Peyer's patch (tissue), 4 donors: ENCODE measurements at regions not wholly inside any gene's neighbourhood (a gene's known extent, or its start where the extent isn't known, plus 50 kb on each side); places are given as distances from the start of the nearest gene placed in this dataset.

Experiments
- DNase-seq, 3 donors: peaks; one replicate each; pipeline ENCODE4 v3.0.0-alpha.2; 2017 to 2019
- H3K27ac ChIP-seq, 4 donors: fragments of 200-600 bp; sonication (generic); one replicate each; pipeline ENCODE4 v1.5.1; 2016 to 2019
- H3K27me3 ChIP-seq, 2 donors: fragments of 200-600 bp; sonication (generic); one replicate each; pipeline ENCODE4 v1.5.1; 2019
- H3K36me3 ChIP-seq, 3 donors: fragments of 200-600 bp; sonication (generic); one replicate each; pipeline ENCODE4 v1.5.1; 2016 to 2019
- H3K4me1 ChIP-seq, 4 donors: fragments of 200-600 bp; sonication (generic); one replicate each; pipeline ENCODE4 v1.5.1; 2016 to 2019
- H3K4me3 ChIP-seq, 4 donors: fragments of 200-600 bp; sonication (generic); 1 replicate in 3 of 4; 2 replicates in 1 of 4; pipeline ENCODE4 v1.5.1; 2016 to 2019; ENCODE audit warnings: mild to moderate bottlenecking in 1 of 4
- H3K9me3 ChIP-seq, 4 donors: fragments of 200-600 bp; sonication (generic); one replicate each; pipeline ENCODE4 v1.5.1; 2016 to 2019; ENCODE audit warnings: mild to moderate bottlenecking in 1 of 4
- POLR2A ChIP-seq, 2 donors: fragments of 450-650 bp; IDR thresholded peaks; one replicate each; pipeline ENCODE4 v1.5.1; 2017; ENCODE audit warnings: antibody characterized with exemption in 2 of 2, mild to moderate bottlenecking in 2 of 2, moderate library complexity in 2 of 2
- TF ChIP-seq, protein P1 (sequence below), 6 experiments: fragments of 450-650 bp in 4 of 6; fragments of 200-600 bp in 2 of 6; sonication (generic) in 1 of 6; IDR thresholded peaks; one replicate each; pipeline ENCODE4 v1.5.1; 2017 to 2019; ENCODE audit warnings: antibody characterized with exemption in 6 of 6, mild to moderate bottlenecking in 3 of 6, moderate library complexity in 1 of 6

DNA sequence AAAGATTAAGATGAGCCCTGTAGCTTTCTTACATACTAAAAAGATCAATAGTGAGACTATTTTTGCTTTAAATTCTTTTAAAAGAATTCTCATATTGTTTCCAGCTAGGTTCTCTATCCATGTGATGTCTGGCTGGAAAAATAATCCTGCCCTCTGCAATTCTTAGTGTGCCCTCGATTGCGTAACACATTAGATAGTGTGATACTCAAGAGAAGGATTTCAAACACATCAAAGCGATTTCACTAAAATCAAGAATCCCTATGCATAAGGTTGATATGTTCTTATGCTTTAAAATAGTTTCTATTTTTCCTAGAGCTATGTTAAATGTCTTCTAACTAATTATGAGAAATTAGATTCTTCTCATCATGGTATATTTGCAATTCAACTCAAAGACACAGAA, 127.3 kb upstream of the PLEKHA5 start:
- H3K9me3 ChIP-seq, result no peaks in the 10 kb centered on the region
- TF ChIP-seq POLR2A (IDR thresholded peaks at IDR 0.05), result no peak
- TF ChIP-seq, protein P1, sequence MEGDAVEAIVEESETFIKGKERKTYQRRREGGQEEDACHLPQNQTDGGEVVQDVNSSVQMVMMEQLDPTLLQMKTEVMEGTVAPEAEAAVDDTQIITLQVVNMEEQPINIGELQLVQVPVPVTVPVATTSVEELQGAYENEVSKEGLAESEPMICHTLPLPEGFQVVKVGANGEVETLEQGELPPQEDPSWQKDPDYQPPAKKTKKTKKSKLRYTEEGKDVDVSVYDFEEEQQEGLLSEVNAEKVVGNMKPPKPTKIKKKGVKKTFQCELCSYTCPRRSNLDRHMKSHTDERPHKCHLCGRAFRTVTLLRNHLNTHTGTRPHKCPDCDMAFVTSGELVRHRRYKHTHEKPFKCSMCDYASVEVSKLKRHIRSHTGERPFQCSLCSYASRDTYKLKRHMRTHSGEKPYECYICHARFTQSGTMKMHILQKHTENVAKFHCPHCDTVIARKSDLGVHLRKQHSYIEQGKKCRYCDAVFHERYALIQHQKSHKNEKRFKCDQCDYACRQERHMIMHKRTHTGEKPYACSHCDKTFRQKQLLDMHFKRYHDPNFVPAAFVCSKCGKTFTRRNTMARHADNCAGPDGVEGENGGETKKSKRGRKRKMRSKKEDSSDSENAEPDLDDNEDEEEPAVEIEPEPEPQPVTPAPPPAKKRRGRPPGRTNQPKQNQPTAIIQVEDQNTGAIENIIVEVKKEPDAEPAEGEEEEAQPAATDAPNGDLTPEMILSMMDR (IDR thresholded peaks at IDR 0.05), result no peak
- H3K27ac ChIP-seq, result no peak overlapping the region
- DNase-seq, result no peak
- no peaks in the 10 kb centered on the region for H3K27me3 ChIP-seq
- no peaks in the 10 kb centered on the region for H3K36me3 ChIP-seq
- H3K4me3 ChIP-seq, result no peak overlapping the region
- H3K4me1 ChIP-seq, result no peaks in the 10 kb centered on the region

DNA sequence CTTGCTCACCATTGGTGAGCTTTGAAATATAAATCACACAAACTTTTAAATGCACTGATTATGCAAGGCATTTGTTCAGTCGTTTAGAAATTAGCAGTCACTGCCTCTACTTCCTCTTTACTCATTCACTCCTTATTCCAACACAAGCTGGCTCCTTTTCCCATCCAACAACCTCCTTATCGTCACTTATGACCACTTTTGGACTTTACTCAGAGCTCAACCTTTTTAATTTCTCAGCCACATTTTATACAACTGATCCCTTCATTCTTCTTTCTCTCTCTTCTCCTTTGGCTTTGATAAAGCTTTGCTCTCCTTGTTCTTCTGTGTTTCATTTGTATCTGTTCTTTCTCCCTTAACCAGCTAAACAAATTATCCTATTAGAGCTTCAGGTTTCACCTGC, 126.4 kb upstream of the PLEKHA5 start:
- H3K4me3 ChIP-seq, result no peak overlapping the region
- DNase-seq, result no peak

DNA sequence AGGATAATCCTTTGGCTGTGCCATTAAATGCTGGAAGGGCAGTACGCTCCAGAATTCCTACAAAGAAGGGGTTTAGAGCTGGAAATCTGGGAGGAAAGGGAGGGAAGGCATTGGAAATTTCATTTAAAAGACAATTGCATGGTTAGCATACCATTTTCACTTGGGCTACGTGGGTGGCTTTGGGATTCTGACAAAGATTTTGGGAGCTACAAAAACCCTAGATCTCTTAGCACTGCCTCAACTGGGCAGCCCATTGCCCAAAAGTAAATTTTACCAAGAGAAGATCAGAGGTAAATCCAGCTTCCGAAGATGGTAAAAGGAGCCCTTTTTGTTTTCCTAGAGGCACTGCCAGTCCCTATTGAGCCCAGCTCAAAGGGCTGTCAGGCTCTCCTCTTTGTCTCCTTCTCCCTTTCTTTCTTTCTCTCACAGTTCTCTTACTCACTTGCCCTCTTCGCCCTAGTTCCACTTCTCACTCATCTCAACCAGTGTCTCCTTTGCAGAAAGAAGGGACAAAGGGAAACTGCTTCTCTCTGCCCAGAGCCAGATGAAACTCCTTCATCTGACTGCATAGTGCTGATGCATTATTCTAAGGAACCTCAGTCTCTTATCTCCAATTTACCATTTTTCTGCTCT, 125.4 kb upstream of the PLEKHA5 start:
- Histone ChIP-seq H3K27ac (no peak overlapping the region), H3K36me3 (no peaks in the 10 kb centered on the region), H3K4me1 (no peaks in the 10 kb centered on the region), H3K9me3 (no peaks in the 10 kb centered on the region), H3K4me3 (no peak overlapping the region), H3K27me3 (no peaks in the 10 kb centered on the region)
- TF ChIP-seq POLR2A (IDR thresholded peaks at IDR 0.05), result no peak
- no peak for DNase-seq

More for the DNA sequence above, 126.4 kb upstream of the PLEKHA5 start:
- Histone ChIP-seq H3K36me3 (no peaks in the 10 kb centered on the region), H3K9me3 (no peaks in the 10 kb centered on the region), H3K27me3 (no peaks in the 10 kb centered on the region), H3K27ac (no peak overlapping the region), H3K4me1 (no peaks in the 10 kb centered on the region)
- TF ChIP-seq, protein P1 (IDR thresholded peaks at IDR 0.05), result no peak
- no peak for TF ChIP-seq POLR2A (IDR thresholded peaks at IDR 0.05)

DNA sequence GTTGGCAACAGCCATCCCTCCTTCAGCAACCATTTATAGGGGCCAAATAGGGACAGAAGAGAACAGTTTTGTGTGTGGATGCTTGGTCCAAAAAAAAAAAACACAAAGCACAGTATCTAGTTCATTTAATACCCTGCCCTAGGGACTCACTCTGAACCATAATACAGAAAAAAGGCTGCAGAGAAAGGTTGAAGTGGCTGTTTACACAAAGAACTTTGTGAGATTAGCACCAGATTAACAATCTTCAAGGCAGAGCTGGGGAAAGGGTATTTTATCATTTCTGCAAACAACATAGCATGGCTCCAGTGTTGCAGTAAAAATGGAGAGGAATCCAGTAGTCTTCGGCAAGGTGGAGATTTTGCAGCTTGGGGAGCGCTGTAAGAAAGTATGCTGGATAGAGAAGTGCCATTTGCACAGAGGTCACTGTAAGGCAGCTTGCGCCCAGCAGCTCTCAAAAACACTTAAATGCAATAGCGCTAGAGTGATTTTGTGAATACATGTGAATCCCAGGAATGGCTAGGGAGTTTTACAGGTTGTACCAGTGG, 124.2 kb upstream of the PLEKHA5 start:
- Histone ChIP-seq H3K9me3 (no peaks in the 10 kb centered on the region), H3K4me1 (no peaks in the 10 kb centered on the region), H3K27ac (no peak overlapping the region), H3K4me3 (no peak overlapping the region), H3K36me3 (no peaks in the 10 kb centered on the region), H3K27me3 (no peaks in the 10 kb centered on the region)
- no peak for DNase-seq
- TF ChIP-seq, protein P1 (IDR thresholded peaks at IDR 0.05), result no peak
- TF ChIP-seq POLR2A (IDR thresholded peaks at IDR 0.05), result no peak

DNA sequence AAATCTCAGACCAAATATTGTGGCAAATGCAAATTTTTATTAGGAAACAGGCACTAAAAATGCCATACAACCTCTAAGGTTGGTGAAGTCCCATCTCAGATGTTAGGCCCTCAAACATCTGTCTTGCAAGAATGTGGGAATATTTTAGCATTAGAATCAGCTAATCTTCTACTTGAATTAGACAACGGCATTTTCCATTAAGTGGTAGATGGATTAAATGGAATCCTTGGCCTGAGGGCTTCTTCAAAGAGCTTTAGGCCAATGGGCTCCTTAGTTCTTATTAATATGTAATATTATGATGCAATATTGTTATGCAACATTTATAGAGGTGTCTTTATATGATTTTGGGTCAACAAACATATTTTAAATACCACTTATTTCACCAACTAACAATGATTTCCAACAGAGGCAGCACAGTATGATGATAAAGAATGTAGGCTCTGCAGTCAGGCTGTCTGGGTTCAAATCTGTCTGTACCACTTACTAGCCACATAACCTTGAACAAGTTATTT, 122.9 kb upstream of the PLEKHA5 start:
- Histone ChIP-seq H3K4me3 (no peak overlapping the region), H3K9me3 (no peaks in the 10 kb centered on the region), H3K4me1 (no peaks in the 10 kb centered on the region), H3K36me3 (no peaks in the 10 kb centered on the region), H3K27ac (no peak overlapping the region), H3K27me3 (no peaks in the 10 kb centered on the region)
- no peak for TF ChIP-seq POLR2A (IDR thresholded peaks at IDR 0.05)
- TF ChIP-seq, protein P1 (IDR thresholded peaks at IDR 0.05), result no peak
- no peak for DNase-seq

DNA sequence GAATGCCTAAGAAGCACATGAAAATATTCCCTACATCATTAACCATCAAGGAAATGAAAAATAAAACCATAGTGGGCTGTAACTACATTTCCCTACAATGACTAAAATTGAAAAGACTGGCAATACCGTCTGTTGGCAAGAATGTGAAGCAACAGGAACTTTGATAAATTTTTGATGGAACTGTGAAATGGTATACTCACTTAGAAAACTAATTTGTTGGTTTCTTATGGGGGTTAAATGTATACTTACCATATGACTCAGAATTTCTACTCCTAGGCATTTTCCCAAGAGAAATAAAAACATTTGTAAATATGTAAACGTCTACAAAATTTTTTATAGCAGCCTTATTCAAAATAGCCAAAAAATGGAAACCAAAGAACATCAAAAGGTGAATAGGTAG, 121.4 kb upstream of the PLEKHA5 start:
- no peaks in the 10 kb centered on the region for H3K36me3 ChIP-seq
- DNase-seq, result no peak
- no peak overlapping the region for H3K4me3 ChIP-seq
- no peaks in the 10 kb centered on the region for H3K4me1 ChIP-seq
- H3K27ac ChIP-seq, result no peak overlapping the region
- no peaks in the 10 kb centered on the region for H3K27me3 ChIP-seq
- TF ChIP-seq POLR2A (IDR thresholded peaks at IDR 0.05), result no peak
- TF ChIP-seq, protein P1 (IDR thresholded peaks at IDR 0.05), result no peak
- H3K9me3 ChIP-seq, result no peaks in the 10 kb centered on the region
